ENCODE measurements at regions not wholly inside any gene's neighbourhood (a gene's known extent, or its start where the extent isn't known, plus 50 kb on each side); places are given as distances from the start of the nearest gene placed in this dataset.

DNA sequence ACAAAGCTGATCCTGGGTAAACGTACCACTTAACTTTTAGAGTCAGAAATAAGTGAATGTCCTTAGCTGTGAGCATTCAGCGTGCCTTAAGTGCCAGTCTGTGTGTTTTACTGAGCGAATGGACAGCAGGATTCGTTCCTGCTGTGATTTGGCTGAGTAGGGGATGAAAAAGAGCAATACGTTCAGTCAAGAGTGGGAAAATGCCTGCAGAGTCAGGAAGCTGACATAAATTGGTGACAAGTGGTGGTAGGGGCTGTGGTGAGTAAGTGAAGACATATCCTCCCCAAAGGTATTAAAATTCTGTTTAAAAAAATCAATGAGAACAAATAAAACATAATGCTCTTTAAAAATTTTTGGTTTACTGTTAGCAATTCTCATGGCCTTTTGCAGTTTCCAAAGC is 56.6 kb upstream of the TNIP3 start:
- Histone ChIP-seq H3K4me3 (no peak overlapping the region), H3K4me1 (no peaks in the 10 kb centered on the region), H3K27ac (no peak overlapping the region), H3K36me3 (no peaks in the 10 kb centered on the region), H3K27me3 (no peaks in the 10 kb centered on the region), H3K9me3 (no peaks in the 10 kb centered on the region)
- intact Hi-C loops (cut with DNase I; ENCODE audit: low total_unique reads) (no loop called here), in situ Hi-C loops (cut with MboI; ENCODE audit: low pct_ligation_motif_present in 1 of 4, low pct_unique_long_range_greater_than_20kb in 1 of 4, low sequenced_read_pairs in 3 of 4) (no loop called here)
- no peak for TF ChIP-seq POLR2AphosphoS5 (IDR thresholded peaks at IDR 0.05)
- WGBS, 2 donors (ENCODE audit: low coverage in 1 of 2) = 73 to 89% methylated on average over 2 to 5 of the region's 5 CpGs
- no peak for DNase-seq

- no peak for TF ChIP-seq POLR2AphosphoS5 (IDR thresholded peaks at IDR 0.05)
- no peak for TF ChIP-seq POLR2A (IDR thresholded peaks at IDR 0.05)
- TF ChIP-seq, protein P1, sequence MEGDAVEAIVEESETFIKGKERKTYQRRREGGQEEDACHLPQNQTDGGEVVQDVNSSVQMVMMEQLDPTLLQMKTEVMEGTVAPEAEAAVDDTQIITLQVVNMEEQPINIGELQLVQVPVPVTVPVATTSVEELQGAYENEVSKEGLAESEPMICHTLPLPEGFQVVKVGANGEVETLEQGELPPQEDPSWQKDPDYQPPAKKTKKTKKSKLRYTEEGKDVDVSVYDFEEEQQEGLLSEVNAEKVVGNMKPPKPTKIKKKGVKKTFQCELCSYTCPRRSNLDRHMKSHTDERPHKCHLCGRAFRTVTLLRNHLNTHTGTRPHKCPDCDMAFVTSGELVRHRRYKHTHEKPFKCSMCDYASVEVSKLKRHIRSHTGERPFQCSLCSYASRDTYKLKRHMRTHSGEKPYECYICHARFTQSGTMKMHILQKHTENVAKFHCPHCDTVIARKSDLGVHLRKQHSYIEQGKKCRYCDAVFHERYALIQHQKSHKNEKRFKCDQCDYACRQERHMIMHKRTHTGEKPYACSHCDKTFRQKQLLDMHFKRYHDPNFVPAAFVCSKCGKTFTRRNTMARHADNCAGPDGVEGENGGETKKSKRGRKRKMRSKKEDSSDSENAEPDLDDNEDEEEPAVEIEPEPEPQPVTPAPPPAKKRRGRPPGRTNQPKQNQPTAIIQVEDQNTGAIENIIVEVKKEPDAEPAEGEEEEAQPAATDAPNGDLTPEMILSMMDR (IDR thresholded peaks at IDR 0.05) = no peak
- no peak for DNase-seq
- in situ Hi-C loops (cut with MboI; ENCODE audit: low pct_ligation_motif_present in 1 of 4, low pct_unique_long_range_greater_than_20kb in 1 of 4, low sequenced_read_pairs in 3 of 4) (no loop called here), intact Hi-C loops (cut with DNase I; ENCODE audit: low total_unique reads) (no loop called here)
- H3K27ac ChIP-seq = no peak overlapping the region
- no peak overlapping the region for H3K4me3 ChIP-seq
- H3K9me3 ChIP-seq = no peaks in the 10 kb centered on the region
- no peaks in the 10 kb centered on the region for H3K36me3 ChIP-seq
- WGBS, 2 donors (ENCODE audit: low coverage in 1 of 2) = 32 to 43% methylated on average over 1 of the region's 1 CpG
- H3K27me3 ChIP-seq = no peaks in the 10 kb centered on the region
- H3K4me1 ChIP-seq = no peaks in the 10 kb centered on the region
Observed at GRCh38 chr4:121219227-121219626, 55.1 kb upstream of the TNIP3 start.

DNA sequence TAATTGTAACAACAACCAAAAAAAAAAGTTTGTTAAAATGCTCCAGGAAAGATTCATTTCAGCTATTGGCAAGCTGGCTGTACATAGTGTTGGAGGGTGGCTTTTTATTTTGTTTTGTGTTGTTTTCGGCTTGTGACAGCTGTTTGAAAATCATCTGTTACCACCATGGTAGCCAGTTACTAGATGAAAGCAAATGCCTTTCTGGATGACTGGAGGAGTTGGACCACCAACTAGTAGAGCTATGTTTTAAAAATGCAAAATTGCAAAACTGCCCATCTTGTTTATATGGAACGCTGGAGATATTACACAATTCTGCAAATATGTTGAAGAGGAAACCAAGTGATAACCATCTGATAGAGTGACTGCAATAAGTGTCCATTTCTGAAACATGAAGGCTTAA is 53.2 kb upstream of the TNIP3 start:
- intact Hi-C loops (cut with DNase I; ENCODE audit: low total_unique reads) = no loop called here
- no peaks in the 10 kb centered on the region for H3K36me3 ChIP-seq
- TF ChIP-seq POLR2AphosphoS5 (IDR thresholded peaks at IDR 0.05) (peak in 1 of 3 donors; percentile 31), POLR2A (IDR thresholded peaks at IDR 0.05) (no peak), EP300 (IDR thresholded peaks at IDR 0.05; ENCODE audit: low read depth) (no peak)
- TF ChIP-seq, protein P1 (IDR thresholded peaks at IDR 0.05) = no peak
- no peaks in the 10 kb centered on the region for H3K27me3 ChIP-seq
- in situ Hi-C loops (cut with MboI; ENCODE audit: low pct_ligation_motif_present in 1 of 4, low pct_unique_long_range_greater_than_20kb in 1 of 4, low sequenced_read_pairs in 3 of 4) = no loop called here
- no peak overlapping the region for H3K4me3 ChIP-seq
- no peaks in the 10 kb centered on the region for H3K9me3 ChIP-seq
- WGBS, 2 donors (ENCODE audit: low coverage in 1 of 2) = 61 to 78% methylated on average over 2 of the region's 2 CpGs
- no peaks in the 10 kb centered on the region for H3K4me1 ChIP-seq
- no peak overlapping the region for H3K27ac ChIP-seq
- no peak for DNase-seq

DNA sequence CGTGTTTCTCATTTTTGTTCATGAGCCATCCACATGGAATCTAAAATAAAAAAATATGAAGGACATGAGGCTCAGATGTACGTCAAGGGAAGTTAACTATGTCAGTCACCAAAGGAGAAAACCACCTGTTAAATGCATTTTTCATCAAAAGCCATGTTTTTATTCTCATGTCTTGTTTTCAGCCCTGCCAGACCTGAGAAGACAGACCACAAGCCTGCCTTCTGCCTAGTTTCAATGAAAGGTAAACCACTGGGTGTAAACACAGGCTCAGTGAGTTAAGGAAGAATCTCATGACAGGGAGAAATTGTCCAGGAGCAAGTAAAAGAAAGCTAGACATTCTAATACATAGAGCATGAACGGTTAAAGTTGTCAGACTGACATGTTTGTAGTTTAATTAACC is 52.3 kb upstream of the TNIP3 start:
- in situ Hi-C loops (cut with MboI; ENCODE audit: low pct_ligation_motif_present in 1 of 4, low pct_unique_long_range_greater_than_20kb in 1 of 4, low sequenced_read_pairs in 3 of 4) (no loop called here), intact Hi-C loops (cut with DNase I; ENCODE audit: low total_unique reads) (no loop called here)
- Histone ChIP-seq H3K36me3 (no peaks in the 10 kb centered on the region), H3K27me3 (no peaks in the 10 kb centered on the region), H3K27ac (no peak overlapping the region), H3K4me1 (no peaks in the 10 kb centered on the region), H3K4me3 (no peak overlapping the region), H3K9me3 (no peaks in the 10 kb centered on the region)
- 75 to 76% methylated on average over 3 of the region's 3 CpGs for WGBS, 2 donors (ENCODE audit: low coverage in 1 of 2)
- TF ChIP-seq EP300 (IDR thresholded peaks at IDR 0.05; ENCODE audit: low read depth) = no peak
- TF ChIP-seq POLR2A (IDR thresholded peaks at IDR 0.05) = no peak
- DNase-seq = no peak

DNA sequence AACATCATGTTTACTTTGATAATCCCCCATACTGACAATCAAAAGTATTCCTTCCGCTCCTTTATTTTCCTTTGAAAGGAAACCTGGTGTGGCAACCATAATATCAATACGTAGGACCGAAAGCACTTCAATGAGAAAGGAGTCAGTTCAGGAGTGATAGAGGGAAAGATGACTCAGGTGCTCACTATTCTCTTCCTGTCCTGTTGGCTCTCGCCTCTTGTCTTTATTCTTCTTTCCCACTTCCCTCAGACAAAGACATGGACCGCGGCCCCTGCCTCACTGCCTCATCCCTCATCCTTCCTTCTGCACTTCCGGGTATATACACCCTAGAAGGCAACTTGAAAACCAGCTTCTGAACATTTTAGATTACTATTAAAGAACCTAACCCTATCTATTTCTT is 49.8 kb upstream of the TNIP3 start:
- TF ChIP-seq EP300 (IDR thresholded peaks at IDR 0.05; ENCODE audit: low read depth) (no peak), POLR2AphosphoS5 (IDR thresholded peaks at IDR 0.05) (no peak)
- Histone ChIP-seq H3K27me3 (no peaks in the 10 kb centered on the region), H3K4me3 (no peak overlapping the region), H3K36me3 (no peaks in the 10 kb centered on the region), H3K27ac (no peak overlapping the region), H3K9me3 (no peaks in the 10 kb centered on the region), H3K4me1 (no peaks in the 10 kb centered on the region)
- intact Hi-C loops (cut with DNase I; ENCODE audit: low total_unique reads) = no loop called here
- DNase-seq = no peak
- 86 to 89% methylated on average over 7 of the region's 7 CpGs for WGBS, 2 donors (ENCODE audit: low coverage in 1 of 2)
- in situ Hi-C loops (cut with MboI; ENCODE audit: low pct_ligation_motif_present in 1 of 4, low pct_unique_long_range_greater_than_20kb in 1 of 4, low sequenced_read_pairs in 3 of 4) = no loop called here
